ENCODE measurements at regions not wholly inside any gene's neighbourhood (a gene's known extent, or its start where the extent isn't known, plus 50 kb on each side); places are given as distances from the start of the nearest gene placed in this dataset.

DNA sequence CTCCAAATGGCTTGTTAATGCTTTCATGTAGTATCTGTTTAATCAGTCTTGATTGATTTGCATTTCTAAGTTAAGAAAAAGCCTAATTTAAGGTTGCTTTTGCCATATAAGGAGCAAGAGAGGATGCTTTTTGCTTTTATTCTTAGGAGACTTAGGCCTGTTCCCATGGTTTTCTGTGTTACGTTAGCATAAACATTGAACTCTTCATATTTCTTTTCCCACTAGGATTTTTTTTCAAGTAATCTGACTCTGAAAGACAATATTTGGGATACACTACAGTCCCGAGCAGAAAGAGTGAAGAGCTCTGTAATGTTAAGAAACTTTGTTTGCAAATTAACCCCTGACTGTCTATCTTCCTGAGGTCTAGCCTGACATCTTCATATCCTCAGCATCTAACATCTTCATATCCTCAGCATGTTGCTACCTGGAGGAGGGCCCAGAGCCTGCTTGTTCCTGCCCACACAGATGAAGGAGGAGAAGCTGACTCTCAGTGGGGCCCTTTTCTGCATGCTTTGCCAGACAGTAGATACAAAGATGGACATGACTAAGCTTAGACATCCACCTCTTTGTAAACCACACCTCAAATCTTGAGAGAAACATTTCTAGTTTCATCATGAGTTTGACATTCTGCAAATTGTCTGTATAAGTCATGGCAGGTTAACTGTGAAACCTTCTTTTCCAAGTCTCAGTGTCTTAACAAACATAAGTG lies 86.2 kb upstream of the COL6A5 start:
- Histone ChIP-seq H3K4me3 (ENCODE audit: insufficient read depth, low read depth, low read length, poor library complexity, severe bottlenecking) (no peak overlapping the region), H3K27me3 (replicated peaks; ENCODE audit: control insufficient read depth, insufficient read depth, low read length, poor library complexity, severe bottlenecking) (no peaks in the 10 kb centered on the region), H3K4me1 (ENCODE audit: control insufficient read depth, insufficient read depth, low read length, poor library complexity, severe bottlenecking) (no peaks in the 10 kb centered on the region), H3K27ac (ENCODE audit: insufficient read depth, low read length, poor library complexity, severe bottlenecking) (no peak overlapping the region), H3K36me3 (ENCODE audit: control insufficient read depth, insufficient read depth, low read length) (no peaks in the 10 kb centered on the region), H3K9me3 (ENCODE audit: control insufficient read depth, low read length) (no peaks in the 10 kb centered on the region)
- no peak for DNase-seq

DNA sequence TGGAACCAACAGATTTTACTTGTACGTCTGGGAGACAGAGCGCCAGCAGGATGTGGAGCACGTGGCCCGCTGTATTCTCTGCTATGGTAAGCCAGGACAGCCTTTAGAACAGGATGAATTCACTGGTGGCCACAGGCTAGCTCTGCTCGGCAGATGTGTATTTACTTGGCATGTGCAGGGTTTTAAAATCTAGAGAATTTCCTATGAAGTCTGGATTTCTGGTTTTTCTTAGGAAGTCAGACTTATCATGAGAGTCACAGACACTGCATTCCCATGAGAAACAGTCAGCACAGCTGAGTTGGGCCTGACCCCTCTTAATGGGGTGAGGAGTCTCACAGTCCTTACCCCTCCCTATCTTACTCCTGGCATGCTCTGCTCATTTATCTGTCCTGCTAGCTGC lies 84.6 kb upstream of the COL6A5 start:
- no peaks in the 10 kb centered on the region for H3K36me3 ChIP-seq (ENCODE audit: control insufficient read depth, insufficient read depth, low read length)
- no peak for DNase-seq
- H3K27me3 ChIP-seq (replicated peaks; ENCODE audit: control insufficient read depth, insufficient read depth, low read length, poor library complexity, severe bottlenecking), result no peaks in the 10 kb centered on the region
- no peak overlapping the region for H3K27ac ChIP-seq (ENCODE audit: insufficient read depth, low read length, poor library complexity, severe bottlenecking)
- no peaks in the 10 kb centered on the region for H3K9me3 ChIP-seq (ENCODE audit: control insufficient read depth, low read length)
- H3K4me1 ChIP-seq (ENCODE audit: control insufficient read depth, insufficient read depth, low read length, poor library complexity, severe bottlenecking), result no peaks in the 10 kb centered on the region
- no peak overlapping the region for H3K4me3 ChIP-seq (ENCODE audit: insufficient read depth, low read depth, low read length, poor library complexity, severe bottlenecking)

DNA sequence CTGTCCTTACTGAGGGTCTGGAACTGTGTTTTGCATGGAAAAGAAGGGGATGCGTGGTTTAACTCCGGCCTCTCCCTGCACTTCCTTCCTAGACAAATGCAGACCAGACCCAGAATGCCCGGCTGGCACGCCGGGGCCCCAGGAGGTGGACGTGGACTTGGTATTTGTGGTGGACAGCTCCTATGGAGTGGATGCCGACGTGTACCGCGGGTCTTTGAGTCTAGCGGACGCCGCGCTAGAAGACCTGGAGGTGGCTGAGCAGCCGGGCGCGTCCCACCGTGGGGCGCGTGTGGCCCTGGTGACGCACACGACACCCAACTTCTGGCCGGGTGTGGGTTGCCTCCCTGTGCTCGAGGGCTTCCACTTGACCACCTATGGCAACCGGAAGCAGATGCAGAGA lies 81.8 kb upstream of the COL6A5 start:
- Histone ChIP-seq H3K9me3 (ENCODE audit: control insufficient read depth, low read length) (no peaks in the 10 kb centered on the region), H3K27me3 (replicated peaks; ENCODE audit: control insufficient read depth, insufficient read depth, low read length, poor library complexity, severe bottlenecking) (no peaks in the 10 kb centered on the region)
- DNase-seq, result no peak

DNA sequence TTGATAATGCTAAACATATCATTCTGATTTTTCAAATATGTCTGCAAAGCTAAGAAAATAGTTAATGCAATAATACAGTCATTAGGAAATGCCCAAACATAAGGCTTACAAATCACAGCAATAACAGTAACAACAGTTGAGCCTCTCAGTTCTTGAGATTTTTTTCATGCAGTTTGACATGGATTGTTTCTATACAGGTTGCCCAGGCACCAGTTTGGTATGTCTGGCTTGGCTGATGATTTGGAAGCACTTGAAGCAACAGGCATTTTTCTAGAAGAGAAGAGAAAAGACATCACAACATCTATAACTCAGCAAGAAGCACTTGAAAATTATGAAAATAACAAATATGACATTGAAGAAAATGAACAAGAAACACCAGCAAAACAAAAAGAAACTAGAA lies 78.7 kb upstream of the COL6A5 start:
- Histone ChIP-seq H3K36me3 (ENCODE audit: control insufficient read depth, insufficient read depth, low read length) (no peaks in the 10 kb centered on the region), H3K9me3 (ENCODE audit: control insufficient read depth, low read length) (no peaks in the 10 kb centered on the region), H3K27ac (ENCODE audit: insufficient read depth, low read length, poor library complexity, severe bottlenecking) (no peak overlapping the region), H3K27me3 (replicated peaks; ENCODE audit: control insufficient read depth, insufficient read depth, low read length, poor library complexity, severe bottlenecking) (no peaks in the 10 kb centered on the region), H3K4me1 (ENCODE audit: control insufficient read depth, insufficient read depth, low read length, poor library complexity, severe bottlenecking) (no peaks in the 10 kb centered on the region), H3K4me3 (ENCODE audit: insufficient read depth, low read depth, low read length, poor library complexity, severe bottlenecking) (no peak overlapping the region)
- DNase-seq, result no peak

More for the DNA sequence above, 81.8 kb upstream of the COL6A5 start:
- H3K27ac ChIP-seq (ENCODE audit: insufficient read depth, low read length, poor library complexity, severe bottlenecking), result no peak overlapping the region
- H3K4me1 ChIP-seq (ENCODE audit: control insufficient read depth, insufficient read depth, low read length, poor library complexity, severe bottlenecking), result no peaks in the 10 kb centered on the region
- no peak overlapping the region for H3K4me3 ChIP-seq (ENCODE audit: insufficient read depth, low read depth, low read length, poor library complexity, severe bottlenecking)
- no peaks in the 10 kb centered on the region for H3K36me3 ChIP-seq (ENCODE audit: control insufficient read depth, insufficient read depth, low read length)

DNA sequence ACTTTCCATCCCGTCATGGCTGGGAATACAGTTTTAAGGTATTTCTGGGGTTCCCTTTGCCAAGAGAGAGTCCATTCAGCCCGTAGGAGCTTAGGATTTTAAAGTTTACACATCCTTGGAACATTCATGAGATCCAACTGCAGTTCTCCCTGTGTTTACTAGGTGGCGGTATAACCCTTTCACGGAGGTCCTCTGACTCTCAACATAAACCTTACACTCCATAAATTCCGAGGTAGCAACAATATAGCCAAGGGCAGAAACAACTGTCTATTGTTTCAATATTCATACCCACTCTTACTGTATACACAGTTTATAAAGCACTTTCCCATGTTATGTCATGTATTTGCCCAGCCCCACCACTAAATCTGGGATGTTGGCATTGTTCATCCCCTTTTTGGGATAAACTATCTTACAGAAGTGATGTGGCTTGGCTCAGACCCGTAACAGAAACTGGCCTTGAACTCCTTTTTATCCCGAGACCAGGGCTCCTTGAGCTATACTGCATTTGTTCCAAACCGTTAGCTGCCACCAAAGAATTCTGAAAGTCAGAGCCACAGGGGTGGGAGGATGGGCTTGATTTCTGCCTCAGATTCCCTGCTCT lies 69.2 kb upstream of the COL6A5 start:
- Histone ChIP-seq H3K9me3 (ENCODE audit: control insufficient read depth, low read length) (no peaks in the 10 kb centered on the region), H3K4me3 (ENCODE audit: insufficient read depth, low read depth, low read length, poor library complexity, severe bottlenecking) (no peak overlapping the region), H3K36me3 (ENCODE audit: control insufficient read depth, insufficient read depth, low read length) (no peaks in the 10 kb centered on the region), H3K27me3 (replicated peaks; ENCODE audit: control insufficient read depth, insufficient read depth, low read length, poor library complexity, severe bottlenecking) (no peaks in the 10 kb centered on the region), H3K4me1 (ENCODE audit: control insufficient read depth, insufficient read depth, low read length, poor library complexity, severe bottlenecking) (no peaks in the 10 kb centered on the region), H3K27ac (ENCODE audit: insufficient read depth, low read length, poor library complexity, severe bottlenecking) (no peak overlapping the region)
- no peak for DNase-seq

DNA sequence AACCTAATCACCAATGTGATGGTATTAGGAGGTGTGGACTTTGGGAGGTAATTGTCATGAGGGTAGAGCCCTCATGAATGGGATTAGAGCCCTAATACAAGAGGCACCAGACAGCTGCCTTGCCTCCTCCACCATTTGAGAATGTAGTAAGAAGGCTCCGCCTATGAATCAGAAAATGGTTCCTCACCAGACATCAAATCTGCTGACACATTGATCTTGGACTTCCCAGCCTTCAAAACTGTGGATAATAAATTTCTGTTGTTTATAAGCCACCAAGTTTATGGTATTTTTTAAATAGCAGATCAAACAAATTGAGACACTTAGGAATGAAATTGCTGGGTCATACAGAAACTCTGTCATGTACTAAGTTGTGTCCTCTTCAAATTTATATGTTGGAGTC lies 56.8 kb upstream of the COL6A5 start:
- Histone ChIP-seq H3K4me3 (ENCODE audit: insufficient read depth, low read depth, low read length, poor library complexity, severe bottlenecking) (no peak overlapping the region), H3K36me3 (ENCODE audit: control insufficient read depth, insufficient read depth, low read length) (no peaks in the 10 kb centered on the region), H3K27me3 (replicated peaks; ENCODE audit: control insufficient read depth, insufficient read depth, low read length, poor library complexity, severe bottlenecking) (peaks cover 6% of the 10 kb centered on the region), H3K9me3 (ENCODE audit: control insufficient read depth, low read length) (no peaks in the 10 kb centered on the region), H3K4me1 (ENCODE audit: control insufficient read depth, insufficient read depth, low read length, poor library complexity, severe bottlenecking) (no peaks in the 10 kb centered on the region), H3K27ac (ENCODE audit: insufficient read depth, low read length, poor library complexity, severe bottlenecking) (no peak overlapping the region)
- no peak for DNase-seq

DNA sequence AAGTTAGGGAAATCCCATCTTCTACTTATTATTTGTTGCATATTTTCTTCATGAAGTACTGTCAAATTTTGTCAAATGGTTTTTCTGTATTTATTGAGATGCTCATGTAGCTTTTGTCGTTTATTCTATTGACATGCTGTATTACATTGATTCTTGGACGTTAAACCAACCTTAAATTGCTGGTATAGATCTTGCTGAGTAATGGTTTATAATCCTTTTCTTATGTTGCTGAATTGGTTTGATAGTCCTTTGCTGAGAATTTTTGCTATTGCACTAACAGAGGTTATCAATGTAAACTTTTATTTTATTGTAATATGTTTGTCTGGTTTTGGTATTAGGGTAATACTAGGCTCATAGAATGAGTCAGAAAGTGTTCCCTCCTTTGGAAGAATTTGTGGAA lies 54.3 kb upstream of the COL6A5 start:
- no peak overlapping the region for H3K4me3 ChIP-seq (ENCODE audit: insufficient read depth, low read depth, low read length, poor library complexity, severe bottlenecking)
- DNase-seq, result no peak
- no peak overlapping the region for H3K27ac ChIP-seq (ENCODE audit: insufficient read depth, low read length, poor library complexity, severe bottlenecking)
- peaks cover 6% of the 10 kb centered on the region for H3K27me3 ChIP-seq (replicated peaks; ENCODE audit: control insufficient read depth, insufficient read depth, low read length, poor library complexity, severe bottlenecking)
- H3K9me3 ChIP-seq (ENCODE audit: control insufficient read depth, low read length), result no peaks in the 10 kb centered on the region
- no peaks in the 10 kb centered on the region for H3K36me3 ChIP-seq (ENCODE audit: control insufficient read depth, insufficient read depth, low read length)
- H3K4me1 ChIP-seq (ENCODE audit: control insufficient read depth, insufficient read depth, low read length, poor library complexity, severe bottlenecking), result no peaks in the 10 kb centered on the region

DNA sequence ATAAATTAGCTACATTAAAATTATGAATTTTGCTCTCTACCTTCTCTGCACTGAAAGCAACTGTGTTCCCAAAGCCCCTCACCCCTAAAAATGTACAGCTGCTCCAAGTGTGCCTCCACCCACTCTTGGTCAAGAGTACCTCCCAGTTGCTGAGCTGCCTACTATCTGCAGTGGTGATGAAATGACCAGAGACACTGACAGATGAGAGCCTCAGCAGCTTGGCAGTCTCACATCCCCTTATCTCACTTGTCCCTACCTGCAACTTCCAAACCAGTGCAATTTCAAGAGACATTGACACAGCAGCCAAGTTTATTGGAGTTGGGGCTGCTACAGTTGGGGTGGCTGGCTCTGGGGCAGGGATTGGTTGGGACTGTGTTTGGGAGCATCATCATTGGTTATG lies 52.2 kb upstream of the COL6A5 start:
- Histone ChIP-seq H3K36me3 (ENCODE audit: control insufficient read depth, insufficient read depth, low read length) (no peaks in the 10 kb centered on the region), H3K9me3 (ENCODE audit: control insufficient read depth, low read length) (no peaks in the 10 kb centered on the region), H3K4me3 (ENCODE audit: insufficient read depth, low read depth, low read length, poor library complexity, severe bottlenecking) (no peak overlapping the region), H3K27ac (ENCODE audit: insufficient read depth, low read length, poor library complexity, severe bottlenecking) (no peak overlapping the region), H3K27me3 (replicated peaks; ENCODE audit: control insufficient read depth, insufficient read depth, low read length, poor library complexity, severe bottlenecking) (peaks cover 6% of the 10 kb centered on the region), H3K4me1 (ENCODE audit: control insufficient read depth, insufficient read depth, low read length, poor library complexity, severe bottlenecking) (no peaks in the 10 kb centered on the region)
- DNase-seq, result no peak
